SH-SY5Y (cell line): ENCODE measurements at regions not wholly inside any gene's neighbourhood (a gene's known extent, or its start where the extent isn't known, plus 50 kb on each side); places are given as distances from the start of the nearest gene placed in this dataset.

Experiments used
- GATA2 ChIP-seq: IDR thresholded peaks from 2 replicates; pipeline ENCODE4 v1.6.1; 2011; ENCODE audit warnings: mild to moderate bottlenecking, low read depth, low read length
- GATA3 ChIP-seq: IDR thresholded peaks from 2 replicates; pipeline ENCODE4 v1.6.1; 2011; ENCODE audit warnings: low read depth, mild to moderate bottlenecking, low read length, moderate library complexity

- TF ChIP-seq GATA2 = no peak
- TF ChIP-seq GATA3 = no peak
These were observed 620.1 kb downstream of the OLFM4 start for GRCh38 chr13:53648673-53649072.
